OCI-LY3 (cell line): ENCODE measurements at regions not wholly inside any gene's neighbourhood (a gene's known extent, or its start where the extent isn't known, plus 50 kb on each side); places are given as distances from the start of the nearest gene placed in this dataset.
A peak's percentile ranks its signal among the peaks of the same experiment; 100 is the strongest.
"Not testable (repeated sequence)": the region's sequence is repeated elsewhere in the genome, so short reads cannot be mapped to it uniquely, and the experiment has no call there.

Experiments used
- H2AFZ ChIP-seq: fragments of 200-600, 300-600 bp; shearing (Covaris generic); 2 replicates; pipeline ENCODE4 v1.6.0; 2014; ENCODE audit warnings: antibody characterized with exemption, low read depth, low read length
- H3K27ac ChIP-seq: fragments of 200-600, 300-600 bp; sonication (generic); 2 replicates; pipeline ENCODE4 v1.5.1; 2014; ENCODE audit warnings: mild to moderate bottlenecking, low read length, moderate library complexity, mixed read lengths
- H3K27me3 ChIP-seq: fragments of 200-600, 300-600 bp; sonication (generic); 2 replicates; pipeline ENCODE4 v1.6.1; 2014; ENCODE audit warnings: low read depth, low read length, mixed read lengths
- H3K36me3 ChIP-seq: fragments of 200-600, 300-600 bp; sonication (generic); replicated peaks from 2 replicates; pipeline ENCODE3; 2014; ENCODE audit warnings: low read depth, low read length, mixed read lengths
- H3K4me1 ChIP-seq: fragments of 300-600, 200-600 bp; sonication (generic); 2 replicates; pipeline ENCODE4 v1.6.1; 2014; ENCODE audit warnings: low read length, mixed read lengths
- H3K4me2 ChIP-seq: fragments of 200-600, 300-600 bp; sonication (generic); 2 replicates; pipeline ENCODE4 v1.6.1; 2014; ENCODE audit warnings: low read length, mixed read lengths
- H3K4me3 ChIP-seq: fragments of 300-600, 200-600 bp; sonication (generic); 2 replicates; pipeline ENCODE4 v1.5.1; 2014; ENCODE audit warnings: antibody characterized with exemption, mild to moderate bottlenecking, low read length, moderate library complexity
- H3K79me2 ChIP-seq: fragments of 300-600, 200-600 bp; shearing (Covaris generic); 2 replicates; pipeline ENCODE4 v1.6.1; 2014; ENCODE audit warnings: mild to moderate bottlenecking, low read length, mixed read lengths
- H3K9ac ChIP-seq: fragments of 300-600, 200-600 bp; shearing (Covaris generic); 2 replicates; pipeline ENCODE4 v1.6.0; 2014; ENCODE audit warnings: mild to moderate bottlenecking, low read length, moderate library complexity
- H3K9me3 ChIP-seq: fragments of 200-600, 300-600 bp; shearing (Covaris generic); 2 replicates; pipeline ENCODE4 v1.6.1; 2014; ENCODE audit warnings: low read length, mixed read lengths; ENCODE audit not compliant: insufficient read depth
- H4K20me1 ChIP-seq: fragments of 200-600, 300-600 bp; sonication (generic); 2 replicates; pipeline ENCODE4 v1.6.1; 2016; ENCODE audit warnings: low read length, mixed read lengths; ENCODE audit not compliant: insufficient read depth
- CTCF ChIP-seq: fragments of 200-600, 300-600 bp; sonication (generic); IDR thresholded peaks from 2 replicates; pipeline ENCODE4 v1.5.1; 2014; ENCODE audit warnings: antibody characterized with exemption, low read length, low read depth
- EZH2phosphoT487 ChIP-seq: fragments of 200-600 bp; shearing (Covaris generic); IDR thresholded peaks from 2 replicates; pipeline ENCODE4 v1.6.1; 2018; ENCODE audit warnings: antibody characterized with exemption, mixed run types, low read depth

GRCh38 chr13:81874681-81875661 lies 1534.0 kb upstream of the SPRY2 start:
- Histone ChIP-seq H3K36me3 (no peaks in the 10 kb centered on the region), H3K79me2 (no peaks in the 10 kb centered on the region), H3K4me1 (no peaks in the 10 kb centered on the region), H2AFZ (no peak overlapping the region), H3K9me3 (no peaks in the 10 kb centered on the region), H3K27me3 (no peaks in the 10 kb centered on the region), H3K9ac (no peak overlapping the region), H3K4me2 (no peak overlapping the region), H4K20me1 (no peaks in the 10 kb centered on the region), H3K27ac (no peak overlapping the region), H3K4me3 (no peak overlapping the region)
- TF ChIP-seq CTCF (no peak), EZH2phosphoT487 (no peak)

GRCh38 chr13:81874253-81874652 lies 1533.3 kb upstream of the SPRY2 start:
- TF ChIP-seq EZH2phosphoT487 (no peak), CTCF (no peak)
- Histone ChIP-seq H3K4me2 (no peak overlapping the region), H3K27ac (no peak overlapping the region), H3K9ac (no peak overlapping the region), H2AFZ (no peak overlapping the region), H3K27me3 (no peaks in the 10 kb centered on the region), H3K9me3 (no peaks in the 10 kb centered on the region), H4K20me1 (no peaks in the 10 kb centered on the region), H3K4me1 (no peaks in the 10 kb centered on the region), H3K36me3 (no peaks in the 10 kb centered on the region), H3K79me2 (no peaks in the 10 kb centered on the region), H3K4me3 (no peak overlapping the region)

GRCh38 chr13:81872581-81872980 lies 1531.7 kb upstream of the SPRY2 start:
- H4K20me1 ChIP-seq: no peaks in the 10 kb centered on the region
- no peaks in the 10 kb centered on the region for H3K79me2 ChIP-seq
- H3K9me3 ChIP-seq: no peaks in the 10 kb centered on the region
- H3K9ac ChIP-seq: no peak overlapping the region
- H2AFZ ChIP-seq: no peak overlapping the region
- no peaks in the 10 kb centered on the region for H3K36me3 ChIP-seq
- no peak overlapping the region for H3K27ac ChIP-seq
- H3K4me2 ChIP-seq: no peak overlapping the region
- peak; percentile 77 for TF ChIP-seq CTCF
- TF ChIP-seq EZH2phosphoT487: no peak
- no peak overlapping the region for H3K4me3 ChIP-seq
- no peaks in the 10 kb centered on the region for H3K4me1 ChIP-seq
- no peaks in the 10 kb centered on the region for H3K27me3 ChIP-seq

- not testable (repeated sequence) for H3K4me1 ChIP-seq, H3K4me2 ChIP-seq, H3K9ac ChIP-seq, H3K36me3 ChIP-seq, H2AFZ ChIP-seq, H3K4me3 ChIP-seq, H4K20me1 ChIP-seq, H3K27ac ChIP-seq, H3K27me3 ChIP-seq, H3K9me3 ChIP-seq, H3K79me2 ChIP-seq
These were observed 1530.9 kb upstream of the SPRY2 start for GRCh38 chr13:81871751-81872325.
